ENCODE measurements at regions not wholly inside any gene's neighbourhood (a gene's known extent, or its start where the extent isn't known, plus 50 kb on each side); places are given as distances from the start of the nearest gene placed in this dataset.
"Not testable (repeated sequence)": the region's sequence is repeated elsewhere in the genome, so short reads cannot be mapped to it uniquely, and the experiment has no call there.

- H3K27me3 Mint-ChIP-seq = peaks cover 10% of the 10 kb centered on the region
- H3K4me1 Mint-ChIP-seq, H3K27ac Mint-ChIP-seq, H3K9me3 Mint-ChIP-seq, ATAC-seq, DNase-seq, H3K4me3 Mint-ChIP-seq: not testable (repeated sequence)
Measured at GRCh38 chr6:56719315-56720058, 76.8 kb upstream of the DST start.

- no peak overlapping the region for H3K27ac Mint-ChIP-seq
- ATAC-seq = no peak
- peaks cover 5 to 7% of the 10 kb centered on the region in 2 donors for H3K9me3 Mint-ChIP-seq
- H3K4me3 Mint-ChIP-seq = no peak overlapping the region
- DNase-seq = no peak
- no peaks in the 10 kb centered on the region for H3K4me1 Mint-ChIP-seq
- peaks cover 10% of the 10 kb centered on the region for H3K27me3 Mint-ChIP-seq
Measured at GRCh38 chr6:56718236-56718635, 75.5 kb upstream of the DST start.

- Mint-ChIP-seq H3K27ac (no peak overlapping the region), H3K9me3 (peaks cover 5 to 7% of the 10 kb centered on the region in 2 donors), H3K4me1 (no peaks in the 10 kb centered on the region), H3K4me3 (no peak overlapping the region), H3K27me3 (peaks cover 10% of the 10 kb centered on the region)
- DNase-seq (no peak), ATAC-seq (no peak)
Measured at GRCh38 chr6:56716229-56716628, 73.5 kb upstream of the DST start.

- ATAC-seq = no peak
- H3K4me1 Mint-ChIP-seq = no peaks in the 10 kb centered on the region
- no peak overlapping the region for H3K27ac Mint-ChIP-seq
- H3K9me3 Mint-ChIP-seq = peaks cover 5 to 7% of the 10 kb centered on the region in 2 donors
- H3K27me3 Mint-ChIP-seq = peaks cover 10% of the 10 kb centered on the region
- DNase-seq = no peak
- no peak overlapping the region for H3K4me3 Mint-ChIP-seq
Measured at GRCh38 chr6:56715741-56716140, 73.1 kb upstream of the DST start.

GRCh38 chr6:56714982-56715456, 72.3 kb upstream of the DST start:
- no peak for ATAC-seq

GRCh38 chr6:56714273-56714672, 71.6 kb upstream of the DST start:
- Mint-ChIP-seq H3K27me3 (peaks cover 21% of the 10 kb centered on the region), H3K9me3 (peaks cover 1 to 2% of the 10 kb centered on the region in 2 donors), H3K4me3 (no peak overlapping the region), H3K4me1 (no peaks in the 10 kb centered on the region), H3K27ac (no peak overlapping the region)
- ATAC-seq (no peak), DNase-seq (no peak)

More at GRCh38 chr6:56714982-56715456, 72.3 kb upstream of the DST start:
- DNase-seq = no peak
- no peak overlapping the region for H3K27ac Mint-ChIP-seq
- peaks cover 5 to 7% of the 10 kb centered on the region in 2 donors for H3K9me3 Mint-ChIP-seq
- H3K27me3 Mint-ChIP-seq = peaks cover 13% of the 10 kb centered on the region
- H3K4me3 Mint-ChIP-seq = no peak overlapping the region
- H3K4me1 Mint-ChIP-seq = no peaks in the 10 kb centered on the region

GRCh38 chr6:56713254-56713672, 70.6 kb upstream of the DST start:
- H3K27me3 Mint-ChIP-seq = peaks cover 21% of the 10 kb centered on the region
- no peak for ATAC-seq
- H3K4me1 Mint-ChIP-seq = no peaks in the 10 kb centered on the region
- H3K4me3 Mint-ChIP-seq = no peak overlapping the region
- no peak overlapping the region for H3K27ac Mint-ChIP-seq
- H3K9me3 Mint-ChIP-seq = no peaks in the 10 kb centered on the region
- DNase-seq = no peak

- Mint-ChIP-seq H3K27me3 (peaks cover 19% of the 10 kb centered on the region), H3K27ac (no peak overlapping the region), H3K4me1 (no peaks in the 10 kb centered on the region), H3K4me3 (no peak overlapping the region), H3K9me3 (no peaks in the 10 kb centered on the region)
- no peak for DNase-seq
- ATAC-seq = no peak
Measured at GRCh38 chr6:56710967-56711366, 68.3 kb upstream of the DST start.

GRCh38 chr6:56709650-56710049, 67.0 kb upstream of the DST start:
- H3K27me3 Mint-ChIP-seq = peaks cover 10% of the 10 kb centered on the region
- H3K4me3 Mint-ChIP-seq = no peak overlapping the region
- H3K4me1 Mint-ChIP-seq = no peaks in the 10 kb centered on the region
- no peaks in the 10 kb centered on the region for H3K9me3 Mint-ChIP-seq
- no peak overlapping the region for H3K27ac Mint-ChIP-seq
- no peak for DNase-seq
- no peak for ATAC-seq

- no peak overlapping the region for H3K27ac Mint-ChIP-seq
- peaks cover 10% of the 10 kb centered on the region for H3K27me3 Mint-ChIP-seq
- no peaks in the 10 kb centered on the region for H3K4me1 Mint-ChIP-seq
- no peaks in the 10 kb centered on the region for H3K9me3 Mint-ChIP-seq
- H3K4me3 Mint-ChIP-seq = no peak overlapping the region
- no peak for DNase-seq
- no peak for ATAC-seq
Measured at GRCh38 chr6:56708810-56709597, 66.3 kb upstream of the DST start.

GRCh38 chr6:56706981-56707726, 64.5 kb upstream of the DST start:
- ATAC-seq = no peak
- H3K4me1 Mint-ChIP-seq = no peaks in the 10 kb centered on the region
- no peak for DNase-seq
- H3K27ac Mint-ChIP-seq = no peak overlapping the region
- H3K4me3 Mint-ChIP-seq = no peak overlapping the region
- H3K9me3 Mint-ChIP-seq = no peaks in the 10 kb centered on the region
- peaks cover 10% of the 10 kb centered on the region for H3K27me3 Mint-ChIP-seq

GRCh38 chr6:56699066-56699654, 56.5 kb upstream of the DST start:
- Mint-ChIP-seq H3K4me1 (no peaks in the 10 kb centered on the region), H3K27ac (no peak overlapping the region), H3K9me3 (no peaks in the 10 kb centered on the region), H3K4me3 (no peak overlapping the region), H3K27me3 (no peaks in the 10 kb centered on the region)
- ATAC-seq (no peak), DNase-seq (no peak)

- Mint-ChIP-seq H3K9me3 (no peaks in the 10 kb centered on the region), H3K27ac (no peak overlapping the region), H3K27me3 (peaks cover 8% of the 10 kb centered on the region), H3K4me3 (no peak overlapping the region), H3K4me1 (no peaks in the 10 kb centered on the region)
- ATAC-seq (no peak), DNase-seq (no peak)
Measured at GRCh38 chr6:56695702-56696101, 53.0 kb upstream of the DST start.

- DNase-seq (no peak), ATAC-seq (no peak)
- Mint-ChIP-seq H3K27me3 (peaks cover 8% of the 10 kb centered on the region), H3K4me1 (no peaks in the 10 kb centered on the region), H3K4me3 (no peak overlapping the region), H3K9me3 (no peaks in the 10 kb centered on the region), H3K27ac (no peak overlapping the region)
Measured at GRCh38 chr6:56694002-56694401, 51.3 kb upstream of the DST start.

- peaks cover 8% of the 10 kb centered on the region for H3K27me3 Mint-ChIP-seq
- H3K4me3 Mint-ChIP-seq = no peak overlapping the region
- no peaks in the 10 kb centered on the region for H3K9me3 Mint-ChIP-seq
- H3K27ac Mint-ChIP-seq = no peak overlapping the region
- ATAC-seq = no peak
- no peak for DNase-seq
- H3K4me1 Mint-ChIP-seq = no peaks in the 10 kb centered on the region
Measured at GRCh38 chr6:56693246-56693607, 50.5 kb upstream of the DST start.
